ENCODE measurements at regions not wholly inside any gene's neighbourhood (a gene's known extent, or its start where the extent isn't known, plus 50 kb on each side); places are given as distances from the start of the nearest gene placed in this dataset.

DNA sequence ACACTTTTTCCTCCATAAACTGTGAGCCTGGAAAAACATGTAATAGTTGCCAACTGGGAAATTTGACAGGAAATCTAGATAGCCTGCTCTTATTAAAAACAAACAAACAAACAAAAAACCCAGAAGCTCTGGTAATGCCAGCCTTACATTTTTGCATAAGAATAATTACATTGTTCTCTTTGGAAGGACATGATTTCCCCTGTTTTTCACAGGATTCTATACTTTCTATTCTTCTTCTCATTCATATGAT lies 137.9 kb downstream of the AEBP2 start:
- ChIA-PET CTCF (ENCODE audit: unreplicated experiment) (no interaction called here), POLR2A (interaction anchor here (0.7 kb wide), 1 partner anchor 1828 kb away, joined by 3 read pairs; no protein-coding TSS in a partner anchor)

DNA sequence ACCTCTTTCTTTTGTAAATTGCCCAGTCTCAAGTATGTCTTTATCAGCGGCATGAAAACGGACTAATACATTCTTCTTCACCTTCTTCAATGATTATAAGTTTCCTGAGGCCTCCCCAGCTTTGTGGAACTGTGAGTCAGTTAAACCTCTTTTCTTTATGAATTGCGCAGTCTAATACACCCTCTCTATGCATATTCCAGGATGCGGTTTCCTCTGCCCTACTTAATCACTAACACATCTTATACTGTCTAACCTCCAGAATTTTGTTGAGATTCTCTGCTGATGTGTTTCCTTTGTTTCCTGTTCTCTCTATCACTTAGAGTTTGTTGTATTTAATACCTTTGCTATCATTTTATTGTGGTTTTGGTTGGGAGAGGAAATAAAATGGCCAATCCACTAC lies 145.4 kb downstream of the AEBP2 start:
- no peaks in the 10 kb centered on the region for H4K20me1 ChIP-seq (ENCODE audit: insufficient read depth, low read length)
- H3K4me1 ChIP-seq (ENCODE audit: insufficient read depth, low read length, poor library complexity, severe bottlenecking): no peaks in the 10 kb centered on the region
- ChIA-PET CTCF (ENCODE audit: unreplicated experiment) (no interaction called here), POLR2A (no interaction called here)
- TF ChIP-seq, protein P1, sequence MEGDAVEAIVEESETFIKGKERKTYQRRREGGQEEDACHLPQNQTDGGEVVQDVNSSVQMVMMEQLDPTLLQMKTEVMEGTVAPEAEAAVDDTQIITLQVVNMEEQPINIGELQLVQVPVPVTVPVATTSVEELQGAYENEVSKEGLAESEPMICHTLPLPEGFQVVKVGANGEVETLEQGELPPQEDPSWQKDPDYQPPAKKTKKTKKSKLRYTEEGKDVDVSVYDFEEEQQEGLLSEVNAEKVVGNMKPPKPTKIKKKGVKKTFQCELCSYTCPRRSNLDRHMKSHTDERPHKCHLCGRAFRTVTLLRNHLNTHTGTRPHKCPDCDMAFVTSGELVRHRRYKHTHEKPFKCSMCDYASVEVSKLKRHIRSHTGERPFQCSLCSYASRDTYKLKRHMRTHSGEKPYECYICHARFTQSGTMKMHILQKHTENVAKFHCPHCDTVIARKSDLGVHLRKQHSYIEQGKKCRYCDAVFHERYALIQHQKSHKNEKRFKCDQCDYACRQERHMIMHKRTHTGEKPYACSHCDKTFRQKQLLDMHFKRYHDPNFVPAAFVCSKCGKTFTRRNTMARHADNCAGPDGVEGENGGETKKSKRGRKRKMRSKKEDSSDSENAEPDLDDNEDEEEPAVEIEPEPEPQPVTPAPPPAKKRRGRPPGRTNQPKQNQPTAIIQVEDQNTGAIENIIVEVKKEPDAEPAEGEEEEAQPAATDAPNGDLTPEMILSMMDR (conservative IDR thresholded peaks at IDR 0.05; ENCODE audit: low read length): no peak
- TF ChIP-seq EZH2phosphoT487 (IDR thresholded peaks at IDR 0.05; ENCODE audit: borderline replicate concordance, low read depth, low read length): no peak
- no peaks in the 10 kb centered on the region for H3K36me3 ChIP-seq (ENCODE audit: insufficient read depth, low read length)
- no peaks in the 10 kb centered on the region for H3K9me3 ChIP-seq (ENCODE audit: low read length)
- H2AFZ ChIP-seq (ENCODE audit: low read length): no peak overlapping the region
- no peaks in the 10 kb centered on the region for H3K79me2 ChIP-seq (ENCODE audit: insufficient read depth, low read depth, low read length)
- BruUV-seq (replicated peaks): no TSS peak
- intact Hi-C loops (cut with micrococcal nuclease; ENCODE audit: unreplicated experiment): no loop called here
- no peak overlapping the region for H3K4me3 ChIP-seq (ENCODE audit: low read depth, low read length, poor library complexity, severe bottlenecking)
- no peak overlapping the region for H3K4me2 ChIP-seq (ENCODE audit: low read length)
- no peak overlapping the region for H3K27ac ChIP-seq (ENCODE audit: low read depth, low read length, poor library complexity, severe bottlenecking)
- no peak for DNase-seq (ENCODE audit: low spot score)
- H3K9me2 ChIP-seq (ENCODE audit: insufficient read depth, low read length): no peaks in the 10 kb centered on the region

More for the DNA sequence above, 137.9 kb downstream of the AEBP2 start:
- H3K79me2 ChIP-seq (ENCODE audit: insufficient read depth, low read depth, low read length): no peaks in the 10 kb centered on the region
- no peaks in the 10 kb centered on the region for H3K9me3 ChIP-seq (ENCODE audit: low read length)
- DNase-seq (ENCODE audit: low spot score): no peak
- BruUV-seq (replicated peaks): no TSS peak
- H2AFZ ChIP-seq (ENCODE audit: low read length): no peak overlapping the region
- H3K27ac ChIP-seq (ENCODE audit: low read depth, low read length, poor library complexity, severe bottlenecking): no peak overlapping the region
- H4K20me1 ChIP-seq (ENCODE audit: insufficient read depth, low read length): no peaks in the 10 kb centered on the region
- H3K36me3 ChIP-seq (ENCODE audit: insufficient read depth, low read length): no peaks in the 10 kb centered on the region
- H3K4me1 ChIP-seq (ENCODE audit: insufficient read depth, low read length, poor library complexity, severe bottlenecking): no peaks in the 10 kb centered on the region
- TF ChIP-seq, protein P1 (conservative IDR thresholded peaks at IDR 0.05; ENCODE audit: low read length): no peak
- TF ChIP-seq EZH2phosphoT487 (IDR thresholded peaks at IDR 0.05; ENCODE audit: borderline replicate concordance, low read depth, low read length): no peak
- H3K9me2 ChIP-seq (ENCODE audit: insufficient read depth, low read length): no peaks in the 10 kb centered on the region
- no peak overlapping the region for H3K4me2 ChIP-seq (ENCODE audit: low read length)
- intact Hi-C loops (cut with micrococcal nuclease; ENCODE audit: unreplicated experiment): loop anchor here (10.0 kb wide), 1 partner anchor 292 kb away; no protein-coding TSS in a partner anchor
- no peak overlapping the region for H3K4me3 ChIP-seq (ENCODE audit: low read depth, low read length, poor library complexity, severe bottlenecking)

DNA sequence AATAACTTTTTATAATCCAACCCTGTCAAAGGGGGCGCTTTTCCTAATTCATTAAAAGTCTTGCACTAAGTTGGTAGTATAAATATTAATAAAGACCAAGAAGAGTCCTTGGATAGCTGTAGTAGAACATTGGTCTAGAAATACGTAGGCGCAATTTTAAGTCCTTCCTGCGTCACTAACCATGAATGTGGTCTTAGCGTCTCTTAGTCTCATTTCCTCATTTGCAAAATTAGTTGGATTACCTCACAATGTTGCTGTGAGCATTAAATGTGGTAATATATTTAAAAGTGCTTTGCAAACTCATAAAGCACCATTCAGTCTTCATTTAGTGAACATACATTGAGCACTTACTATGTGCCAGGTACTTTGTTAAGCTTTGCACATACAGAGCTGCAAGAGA lies 149.7 kb downstream of the AEBP2 start:
- H3K4me2 ChIP-seq (ENCODE audit: low read length): no peak overlapping the region
- no peaks in the 10 kb centered on the region for H3K9me2 ChIP-seq (ENCODE audit: insufficient read depth, low read length)
- no peaks in the 10 kb centered on the region for H3K4me1 ChIP-seq (ENCODE audit: insufficient read depth, low read length, poor library complexity, severe bottlenecking)
- no peak overlapping the region for H2AFZ ChIP-seq (ENCODE audit: low read length)
- no peak overlapping the region for H3K27ac ChIP-seq (ENCODE audit: low read depth, low read length, poor library complexity, severe bottlenecking)
- intact Hi-C loops (cut with micrococcal nuclease; ENCODE audit: unreplicated experiment): no loop called here
- ChIA-PET POLR2A (interaction anchor here (0.7 kb wide), 1 partner anchor 958 kb away, joined by 5 read pairs; no protein-coding TSS in a partner anchor), CTCF (ENCODE audit: unreplicated experiment) (no interaction called here)
- H3K79me2 ChIP-seq (ENCODE audit: insufficient read depth, low read depth, low read length): no peaks in the 10 kb centered on the region
- no TSS peak for BruUV-seq (replicated peaks)
- H4K20me1 ChIP-seq (ENCODE audit: insufficient read depth, low read length): no peaks in the 10 kb centered on the region
- DNase-seq (ENCODE audit: low spot score): no peak
- no peaks in the 10 kb centered on the region for H3K36me3 ChIP-seq (ENCODE audit: insufficient read depth, low read length)
- H3K4me3 ChIP-seq (ENCODE audit: low read depth, low read length, poor library complexity, severe bottlenecking): no peak overlapping the region
- no peak for TF ChIP-seq EZH2phosphoT487 (IDR thresholded peaks at IDR 0.05; ENCODE audit: borderline replicate concordance, low read depth, low read length)
- TF ChIP-seq, protein P1 (conservative IDR thresholded peaks at IDR 0.05; ENCODE audit: low read length): no peak
- no peaks in the 10 kb centered on the region for H3K9me3 ChIP-seq (ENCODE audit: low read length)
